ENCODE measurements at regions not wholly inside any gene's neighbourhood (a gene's known extent, or its start where the extent isn't known, plus 50 kb on each side); places are given as distances from the start of the nearest gene placed in this dataset.
"Not testable (repeated sequence)": the region's sequence is repeated elsewhere in the genome, so short reads cannot be mapped to it uniquely, and the experiment has no call there.

DNA sequence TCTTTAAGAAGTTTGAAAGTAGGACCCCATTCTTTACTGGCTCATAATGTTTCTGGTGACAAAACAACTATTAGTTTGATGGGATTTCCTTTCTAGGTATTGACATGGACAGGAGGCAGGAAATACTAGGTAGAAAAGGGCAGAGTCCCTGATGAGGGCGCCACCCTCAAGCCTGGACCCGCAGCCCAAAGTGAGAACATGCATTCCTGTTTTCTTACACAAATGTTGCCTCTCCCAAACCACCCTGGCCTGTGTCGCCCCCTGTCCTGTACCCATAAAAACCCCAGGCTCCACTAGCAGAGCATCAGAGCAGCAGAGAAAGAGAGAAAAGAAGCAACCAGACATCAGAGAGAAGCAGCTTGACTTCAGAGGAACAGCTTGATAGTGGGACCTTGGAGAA is 1055.2 kb upstream of the POT1 start:
- DNase-seq = no peak

DNA sequence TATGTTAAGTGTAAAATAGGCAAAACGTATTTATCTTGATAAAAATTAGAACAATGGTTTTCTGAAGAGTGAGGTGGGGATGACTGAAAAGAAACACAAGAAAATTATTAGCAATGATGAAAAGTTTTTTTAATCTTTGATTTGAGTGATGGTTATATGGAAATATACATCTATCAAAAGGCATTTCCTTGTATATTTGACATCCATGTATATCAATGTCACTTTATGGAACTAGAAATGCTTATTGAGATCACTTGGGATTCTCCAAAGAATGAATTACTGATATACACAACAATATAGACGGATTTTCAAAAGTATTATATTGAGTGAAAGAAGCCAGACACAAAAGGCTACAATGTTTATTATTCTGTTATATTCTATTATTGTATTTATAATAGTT is 1042.0 kb upstream of the POT1 start:
- no peak for DNase-seq

DNA sequence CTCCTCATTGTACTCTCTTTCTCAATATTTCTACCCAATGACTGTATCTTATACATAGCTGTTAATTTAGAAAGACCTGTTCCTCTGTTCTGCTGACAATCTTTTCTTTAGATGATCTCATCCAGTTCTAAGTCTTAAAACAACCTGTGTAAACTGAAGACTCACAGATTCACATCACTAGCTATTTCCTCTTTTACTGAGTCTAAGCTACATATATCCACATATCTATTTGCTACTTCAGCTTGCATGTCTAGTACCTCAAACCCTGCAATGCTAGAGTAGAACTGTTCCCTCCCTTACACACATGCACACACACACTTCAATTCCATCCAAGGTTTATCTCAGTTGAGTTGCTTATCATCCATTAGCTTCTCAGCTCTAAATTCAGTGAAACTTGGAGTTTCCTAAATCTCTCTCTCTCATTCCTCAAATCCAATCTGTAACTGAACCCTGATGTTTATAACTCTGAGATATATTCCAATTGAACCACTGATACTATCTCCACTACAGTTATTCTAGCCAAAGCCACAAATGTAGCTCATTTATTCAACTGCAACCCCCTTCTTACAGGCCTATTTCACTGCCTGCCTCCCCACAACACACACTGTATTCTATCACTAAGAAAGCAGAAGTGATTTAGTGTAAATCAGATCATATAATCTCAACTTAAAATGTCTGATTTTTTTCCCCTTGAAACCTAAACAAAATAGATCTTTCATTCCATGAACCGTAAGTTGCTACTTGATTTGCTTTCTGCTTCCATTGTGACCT is 1036.8 kb upstream of the POT1 start:
- no peak for DNase-seq

DNA sequence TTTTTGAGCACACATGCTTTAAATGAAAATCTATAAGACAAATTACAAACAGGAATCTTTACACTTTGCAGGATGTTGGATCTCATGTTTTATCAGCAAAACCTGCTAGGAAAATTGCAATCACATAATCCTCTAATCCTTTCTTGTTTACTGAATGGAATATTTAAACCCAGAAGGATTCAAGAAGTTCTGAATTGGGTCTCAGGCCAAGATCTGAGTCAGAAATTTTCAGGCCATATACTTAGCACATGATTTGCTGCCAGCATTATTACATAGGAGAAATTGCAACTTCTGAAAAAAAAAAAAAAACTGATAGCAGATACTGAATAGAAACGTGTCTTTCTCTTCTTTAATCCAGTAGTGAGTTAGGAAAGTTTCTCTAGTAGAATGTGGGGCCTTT is 1005.3 kb upstream of the POT1 start:
- no peak for DNase-seq

DNA sequence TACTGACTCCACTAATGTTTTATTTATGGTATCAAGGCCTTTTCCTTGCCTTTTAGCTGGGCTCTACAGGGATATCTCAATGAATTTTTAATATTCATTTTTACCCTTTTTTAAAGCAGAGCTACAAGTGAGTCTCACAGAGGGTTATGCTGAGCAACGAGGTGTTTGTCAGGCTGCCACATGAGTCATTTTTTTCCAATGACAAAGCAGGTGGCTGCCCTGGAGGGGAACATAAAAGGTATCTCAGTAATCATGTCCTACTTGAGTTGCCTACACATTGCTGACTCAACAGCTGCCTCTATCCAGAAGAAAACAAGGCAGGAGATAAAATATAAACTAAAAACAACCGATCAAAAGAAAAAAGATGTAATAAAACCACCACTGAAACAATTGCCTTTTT is 1004.9 kb upstream of the POT1 start:
- DNase-seq = peak; percentile 37

DNA sequence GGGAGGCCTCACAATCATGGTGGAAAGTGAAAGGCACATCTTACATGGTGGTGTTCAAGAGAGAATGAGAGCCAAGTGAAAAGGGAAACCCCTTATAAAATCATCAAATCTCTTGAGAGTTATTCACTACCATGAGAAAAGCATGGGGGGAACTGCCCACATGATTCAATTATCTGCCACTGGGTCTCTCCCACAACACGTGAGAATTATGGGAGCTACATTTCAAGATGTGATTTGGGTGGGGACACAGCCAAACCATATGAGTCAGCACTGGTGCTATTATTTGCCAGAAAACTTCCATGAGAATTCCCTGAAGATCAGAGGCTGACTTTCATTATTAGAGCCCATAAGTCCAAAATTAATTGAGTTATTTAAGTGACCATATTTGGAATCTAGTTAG is 1001.2 kb upstream of the POT1 start:
- DNase-seq = no peak

DNA sequence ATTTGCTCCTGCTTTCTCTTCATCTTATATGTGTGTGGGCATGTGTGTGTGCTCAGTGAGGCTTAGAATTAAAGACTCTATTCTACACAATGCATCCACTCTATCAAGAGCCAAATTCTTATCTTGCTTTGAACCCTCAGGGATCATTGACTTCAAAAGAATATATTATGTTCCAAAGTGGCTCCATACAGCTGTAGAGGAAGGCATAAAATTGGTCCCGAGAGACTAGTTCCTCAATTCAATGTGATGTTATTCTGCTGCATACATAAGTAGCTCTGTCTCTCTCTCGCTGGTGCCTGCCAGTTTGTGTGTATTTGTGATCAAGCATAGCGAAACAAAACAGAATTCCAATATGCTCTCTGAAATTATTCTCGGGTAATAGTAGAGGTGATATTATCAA is 997.9 kb upstream of the POT1 start:
- DNase-seq = no peak

DNA sequence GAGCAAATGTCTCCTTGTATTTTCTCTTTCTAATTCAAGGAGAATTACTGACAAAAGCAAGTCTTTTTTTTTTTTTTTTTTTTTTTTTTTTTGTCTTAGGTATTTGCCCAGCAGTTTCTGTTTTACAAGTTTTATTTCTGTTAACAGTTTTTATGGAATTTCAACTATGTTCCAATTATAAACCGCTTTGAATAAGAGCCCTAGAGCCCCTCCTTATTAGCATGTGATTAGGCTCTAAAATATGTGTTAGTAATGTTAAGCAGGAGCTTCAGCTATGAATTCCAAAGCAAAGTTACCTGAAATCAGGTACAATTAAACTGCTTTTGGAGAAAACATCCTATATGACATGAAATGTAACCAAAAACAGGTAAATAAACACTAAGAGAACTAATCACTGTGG is 997.0 kb upstream of the POT1 start:
- no peak for DNase-seq

DNA sequence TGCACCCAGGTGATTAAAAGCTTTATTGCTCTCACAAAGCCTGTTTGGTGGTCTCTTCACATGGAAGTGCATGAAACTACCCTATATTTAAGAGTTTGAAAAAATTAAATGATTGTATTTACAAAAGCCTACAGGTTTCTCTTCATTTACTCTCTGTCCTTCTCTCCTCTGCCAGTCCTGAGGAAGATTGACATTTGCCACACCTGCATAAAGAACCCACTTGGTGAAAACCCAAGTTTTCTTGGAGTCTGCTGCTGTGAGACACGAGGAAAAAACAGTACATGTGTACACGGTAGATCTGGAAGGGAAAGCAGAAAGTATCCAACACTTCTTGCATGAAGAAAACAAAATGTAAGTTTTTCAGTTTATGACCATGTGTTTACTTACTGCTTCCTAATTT is 994.4 kb upstream of the POT1 start:
- no peak for DNase-seq

DNA sequence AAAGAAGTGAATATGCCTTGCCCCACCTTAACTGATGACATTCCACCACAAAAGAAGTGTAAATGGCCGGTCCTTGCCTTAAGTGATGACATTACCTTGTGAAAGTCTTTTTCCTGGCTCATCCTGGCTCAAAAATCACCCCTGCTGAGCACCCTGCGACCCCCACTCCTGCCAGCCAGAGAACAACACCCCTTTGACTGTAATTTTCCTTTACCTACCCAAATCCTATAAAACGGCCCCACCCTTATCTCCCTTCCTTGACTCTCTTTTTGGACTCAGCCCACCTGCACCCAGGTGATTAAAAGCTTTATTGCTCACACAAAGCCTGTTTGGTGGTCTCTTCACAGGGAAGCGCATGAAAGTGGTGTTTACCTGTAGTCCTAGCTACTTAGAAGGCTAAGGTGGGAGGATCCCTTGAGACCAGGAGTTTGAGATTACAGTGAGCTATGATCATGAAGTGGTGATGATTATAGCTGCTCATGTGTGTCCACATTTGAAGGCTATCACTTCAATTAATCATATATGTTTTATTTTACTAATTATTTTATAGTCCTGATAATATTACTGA is 985.8 kb upstream of the POT1 start:
- not testable (repeated sequence) for DNase-seq

DNA sequence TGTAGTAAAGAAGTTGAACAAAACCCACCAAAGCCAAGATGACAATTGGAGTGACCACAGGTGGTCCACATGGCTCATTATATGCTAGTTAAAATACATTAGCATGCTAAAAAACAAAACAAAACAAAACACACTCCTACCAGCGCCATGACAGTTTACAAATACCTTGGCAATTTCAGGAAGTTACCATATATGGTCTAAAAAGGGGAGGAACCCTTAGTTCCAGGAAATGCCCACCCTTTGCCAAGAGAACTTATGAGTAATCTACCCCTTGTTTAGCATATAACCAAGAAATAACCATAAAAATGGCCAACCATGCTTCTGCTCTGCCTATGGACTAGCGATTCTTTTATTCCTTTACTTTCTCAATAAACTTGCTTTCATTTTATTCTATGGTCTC is 979.1 kb upstream of the POT1 start:
- DNase-seq = no peak

DNA sequence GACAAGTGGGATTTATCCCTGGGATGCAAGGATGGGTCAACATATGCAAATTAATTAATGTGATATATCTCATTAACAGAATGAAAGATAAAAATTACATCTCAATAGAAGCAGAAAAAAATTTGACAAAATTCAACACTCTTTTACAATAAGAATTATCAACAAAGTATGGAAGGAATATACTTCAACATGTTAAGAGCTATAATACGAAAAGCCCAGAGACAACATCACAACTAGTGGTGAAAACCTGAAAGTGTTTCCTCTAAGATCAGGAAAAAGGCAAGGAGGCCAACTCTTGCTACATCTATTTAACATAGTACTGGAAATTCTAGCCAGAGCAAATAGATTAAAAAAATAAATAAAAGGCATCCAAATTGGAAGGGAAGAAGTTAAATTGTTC is 970.0 kb upstream of the POT1 start:
- no peak for DNase-seq

DNA sequence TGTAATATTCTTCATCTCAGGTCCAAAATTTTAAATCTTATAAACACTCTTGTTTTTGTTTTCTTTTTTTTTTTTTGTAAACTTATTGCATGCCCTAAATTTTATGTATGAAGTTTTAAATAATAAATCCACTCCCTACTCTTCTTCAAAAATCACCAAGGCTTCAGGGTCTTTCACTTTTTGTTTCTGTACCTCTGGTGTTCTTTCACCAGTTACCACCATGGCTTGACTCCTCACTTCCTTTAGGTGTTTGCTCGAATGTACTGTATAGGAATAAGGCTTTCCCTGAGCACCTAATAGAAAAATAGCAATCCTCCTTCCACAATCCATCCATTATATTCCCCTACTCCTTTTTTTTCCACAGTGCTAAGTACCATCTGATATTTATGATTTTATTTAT is 962.8 kb upstream of the POT1 start:
- DNase-seq = no peak

DNA sequence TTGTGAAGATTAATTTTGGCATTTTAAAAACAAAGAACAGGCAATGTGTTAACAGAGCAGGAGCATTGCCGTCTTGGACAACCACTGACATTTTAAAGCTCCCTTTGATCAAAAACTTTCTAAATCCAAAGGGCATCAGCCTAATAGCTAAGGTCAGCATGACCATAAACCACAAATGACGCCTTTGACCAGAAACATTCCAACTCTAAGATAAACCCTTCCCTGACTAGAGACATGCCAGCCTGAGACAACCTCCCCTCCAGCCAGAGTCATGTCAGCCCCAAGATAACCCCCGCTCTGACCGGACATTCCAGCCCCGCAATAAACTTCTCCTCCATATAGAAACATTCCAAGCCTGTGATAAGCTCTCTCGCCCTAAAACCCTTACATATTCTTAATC is 949.4 kb upstream of the POT1 start:
- DNase-seq = no peak

DNA sequence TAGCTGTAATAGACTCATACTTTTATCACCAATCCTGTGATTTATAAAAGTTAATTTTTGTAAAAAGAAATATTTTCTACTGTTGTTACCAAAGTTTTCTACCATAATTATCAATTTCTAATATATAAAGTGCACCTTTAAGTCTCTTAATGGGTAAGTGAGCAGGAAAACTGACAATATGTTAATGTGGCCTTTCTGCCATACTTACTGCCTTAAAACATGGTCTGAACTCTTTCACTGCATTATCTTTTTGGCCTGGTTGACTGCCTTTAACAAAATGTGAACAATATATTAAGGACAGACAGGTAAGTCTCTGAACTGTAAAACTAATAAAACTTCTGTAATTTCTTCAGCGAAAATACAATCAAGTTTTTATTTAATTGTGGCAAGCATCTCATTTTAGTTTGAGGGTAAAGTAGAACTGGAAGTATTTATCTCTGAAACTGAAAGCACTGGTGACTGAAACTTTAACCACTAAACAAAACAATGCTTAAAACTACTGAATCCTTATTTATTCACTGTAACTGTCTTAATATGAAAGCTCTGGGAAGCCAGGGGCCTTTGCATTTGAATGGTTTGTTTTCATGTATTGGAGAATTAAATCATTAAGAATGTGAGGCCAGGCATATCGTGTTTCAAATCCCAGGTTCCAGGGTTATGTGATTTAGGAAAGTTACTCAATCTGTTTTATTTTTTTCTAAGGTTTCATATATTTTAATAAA is 948.8 kb upstream of the POT1 start:
- no peak for DNase-seq

DNA sequence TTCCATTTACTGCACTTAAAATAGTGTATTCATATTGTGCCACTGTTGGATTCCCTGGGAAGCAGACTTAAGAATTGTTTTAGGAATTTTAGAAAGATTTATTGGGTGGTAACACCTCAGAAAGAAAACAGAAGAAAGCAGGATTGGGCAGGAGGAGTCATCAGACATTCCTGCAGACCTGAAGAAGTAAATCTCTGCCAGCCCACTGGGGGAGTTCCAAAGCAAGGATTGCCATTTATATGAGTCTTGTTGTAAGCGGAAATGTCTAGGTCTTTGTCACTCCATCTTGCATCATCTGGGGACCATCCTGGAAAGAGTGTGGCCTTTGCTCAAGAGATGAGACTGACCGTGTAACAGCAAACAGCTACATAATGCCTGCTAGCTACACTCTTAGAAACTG is 947.6 kb upstream of the POT1 start:
- no peak for DNase-seq

DNA sequence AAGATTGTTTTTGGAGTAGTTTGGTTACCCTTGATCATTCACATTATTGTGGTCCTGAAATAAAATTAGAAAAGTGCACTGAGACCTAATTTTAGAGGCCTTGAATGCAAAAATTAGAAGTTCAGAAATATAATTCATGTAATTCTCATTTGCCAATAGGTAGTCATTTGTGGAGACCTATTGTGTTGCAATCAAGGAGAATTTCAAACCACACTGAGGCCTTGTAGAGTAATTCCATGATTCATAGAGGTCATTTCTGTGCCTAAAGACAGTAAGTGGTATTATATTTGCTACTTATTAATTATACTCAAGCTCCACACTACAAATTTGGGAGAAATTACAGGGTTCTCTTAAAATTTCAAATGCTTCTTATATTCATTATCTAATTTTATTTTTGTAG is 946.8 kb upstream of the POT1 start:
- DNase-seq = no peak

DNA sequence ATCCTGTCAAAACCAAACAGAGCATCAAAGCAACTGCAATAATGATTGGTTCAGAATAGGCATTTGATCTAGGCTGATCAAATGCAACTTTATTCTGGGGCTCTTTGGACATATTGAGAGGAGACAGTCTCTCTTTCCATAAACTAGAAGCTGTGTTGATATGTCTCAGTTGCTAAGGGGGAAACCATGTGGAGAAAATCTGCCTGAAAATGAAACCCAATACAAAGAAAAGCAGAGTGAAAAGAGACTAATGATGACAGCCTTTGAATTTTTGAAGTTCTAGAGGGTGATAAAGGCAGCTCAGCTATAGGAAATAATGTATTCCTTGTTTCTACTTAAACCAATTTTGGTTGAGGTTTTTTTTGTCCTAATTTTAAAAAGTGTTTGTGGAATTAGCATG is 941.8 kb upstream of the POT1 start:
- no peak for DNase-seq

DNA sequence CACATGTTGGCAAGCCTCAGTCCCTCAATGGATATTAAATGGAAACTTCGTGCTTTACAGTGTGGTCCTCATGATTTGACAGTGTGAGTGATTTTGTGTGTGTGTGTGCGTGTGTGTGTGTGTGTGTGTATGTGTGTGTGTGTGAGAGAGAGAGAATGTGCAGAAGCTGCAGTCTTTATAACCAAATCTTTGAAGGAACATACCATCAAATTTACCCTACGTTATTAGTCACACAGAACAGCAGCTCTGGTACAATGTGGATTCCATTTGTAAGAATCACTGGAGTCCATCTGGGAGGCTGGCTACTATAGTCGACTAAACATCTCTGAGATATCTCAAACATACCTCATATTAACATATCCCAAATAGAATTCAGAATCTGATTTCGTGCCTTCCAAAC is 928.0 kb upstream of the POT1 start:
- DNase-seq = no peak

DNA sequence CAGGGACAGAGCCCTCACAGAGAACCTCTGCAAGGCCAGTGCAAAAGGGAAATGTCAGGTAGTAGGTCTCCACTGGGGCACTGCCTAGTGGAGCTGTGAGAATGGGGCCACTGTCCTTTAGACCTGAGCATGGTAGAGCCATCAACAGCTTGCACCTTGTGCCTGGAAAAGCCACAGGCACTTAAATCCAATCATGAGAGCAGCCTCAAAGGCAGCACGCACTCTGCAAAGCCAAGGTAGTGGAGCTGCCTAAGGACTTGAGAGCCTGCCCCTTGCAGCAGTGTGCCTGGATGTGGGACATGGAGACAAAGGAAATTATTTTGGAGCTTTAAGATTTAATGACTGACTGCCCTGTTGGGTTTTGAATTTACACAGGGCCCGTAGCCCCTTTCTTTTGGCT is 918.5 kb upstream of the POT1 start:
- DNase-seq = no peak

DNA sequence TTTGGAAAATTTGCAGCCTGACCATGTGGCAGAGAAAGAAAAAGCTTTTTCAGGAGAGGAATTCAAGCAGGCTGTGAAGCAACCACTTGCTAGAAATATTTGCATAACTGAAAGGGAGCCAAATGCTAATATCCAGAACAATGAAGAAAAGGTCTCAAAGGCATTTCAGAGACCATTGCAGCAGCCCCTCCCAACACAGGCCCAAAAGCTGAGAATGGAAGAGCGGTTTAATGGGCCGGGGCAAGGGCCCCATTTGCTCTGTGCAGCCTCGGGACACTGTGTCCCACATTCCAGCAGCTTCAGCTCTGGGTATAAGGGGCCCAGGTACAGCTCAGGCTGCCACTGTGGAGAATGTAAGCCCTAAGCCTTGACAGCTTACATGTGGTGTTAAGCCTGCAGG is 918.1 kb upstream of the POT1 start:
- DNase-seq = no peak

DNA sequence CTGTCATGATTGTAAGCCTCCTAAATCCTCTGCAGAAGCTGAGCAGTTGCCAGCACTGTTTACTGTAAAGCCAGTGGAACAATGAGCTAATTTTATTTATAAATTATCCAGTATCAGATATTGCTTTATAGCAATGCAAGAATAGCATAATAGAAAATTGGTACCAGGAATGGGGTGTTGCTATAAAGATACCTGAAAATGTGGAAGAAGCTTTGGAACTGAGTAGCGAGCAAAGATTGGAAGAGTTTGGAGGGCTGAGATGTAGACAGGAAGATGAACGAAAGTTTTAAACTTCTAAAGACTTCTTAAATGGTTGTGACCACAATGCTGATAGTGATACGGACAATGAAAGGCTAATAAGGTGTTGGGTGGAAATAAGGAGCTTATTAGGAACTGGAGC is 917.4 kb upstream of the POT1 start:
- DNase-seq = no peak

DNA sequence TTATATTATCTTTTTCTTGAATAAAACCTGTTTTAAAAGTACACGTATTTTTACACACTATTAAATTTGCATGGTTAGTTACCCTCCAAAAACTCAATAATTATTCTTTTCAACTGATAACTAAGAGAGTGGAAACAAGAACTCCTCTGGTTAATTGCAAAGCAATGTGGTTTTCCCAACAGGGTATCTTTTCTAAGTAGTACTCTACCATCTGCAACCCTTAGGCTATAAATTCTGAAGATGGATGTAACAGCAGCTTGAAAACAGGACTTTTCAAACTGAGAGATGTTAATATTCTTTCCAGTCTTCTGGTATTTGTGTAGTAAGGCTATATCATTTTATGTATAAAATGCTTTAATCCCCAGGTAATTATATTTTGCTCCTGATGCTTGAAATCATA is 916.1 kb upstream of the POT1 start:
- DNase-seq = no peak

DNA sequence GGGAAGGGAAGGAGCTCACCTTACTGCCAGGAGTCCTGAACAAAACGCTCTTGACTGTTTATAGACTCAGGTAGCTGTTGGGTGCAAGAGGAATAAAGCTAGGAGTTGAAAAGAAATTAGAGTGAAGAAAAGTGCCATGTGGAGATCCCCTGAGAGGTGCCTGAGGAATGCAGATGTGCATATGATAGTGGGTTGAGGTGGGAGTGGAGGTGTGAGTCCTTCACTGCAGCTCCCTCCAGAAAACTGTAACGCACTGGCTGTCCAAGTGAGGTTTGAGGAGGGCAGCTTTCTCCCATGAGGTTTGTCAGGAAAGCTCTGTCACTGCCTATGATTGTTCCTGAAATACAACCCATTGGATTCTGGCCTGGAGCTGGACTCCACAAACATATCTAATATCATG is 904.8 kb upstream of the POT1 start:
- no peak for DNase-seq

DNA sequence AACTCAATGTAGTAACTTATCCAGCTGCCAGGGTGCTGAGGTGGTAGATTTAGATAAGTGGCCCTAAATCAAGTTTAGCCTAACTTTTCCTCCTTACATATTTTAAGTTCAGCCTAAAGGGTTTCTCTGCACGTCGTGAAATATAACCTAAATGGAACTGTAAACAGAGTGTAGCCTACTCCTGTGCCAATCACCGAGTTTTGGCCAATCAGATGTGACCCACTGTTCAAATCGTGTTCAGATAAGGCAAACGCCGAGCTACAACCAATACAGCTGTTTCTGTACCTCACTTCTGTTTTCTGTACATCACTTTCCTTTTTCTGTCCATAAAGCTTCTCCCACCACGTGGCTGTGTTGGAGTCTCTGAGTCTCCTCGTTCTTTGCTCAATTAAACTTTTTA is 904.2 kb upstream of the POT1 start:
- no peak for DNase-seq

Data from NCI-H1092 treated with DMSO at 0.1 percent for 48 hours (cell line).